ENCODE measurements at regions not wholly inside any gene's neighbourhood (a gene's known extent, or its start where the extent isn't known, plus 50 kb on each side); places are given as distances from the start of the nearest gene placed in this dataset.
"Not testable (repeated sequence)": the region's sequence is repeated elsewhere in the genome, so short reads cannot be mapped to it uniquely, and the experiment has no call there.

DNA sequence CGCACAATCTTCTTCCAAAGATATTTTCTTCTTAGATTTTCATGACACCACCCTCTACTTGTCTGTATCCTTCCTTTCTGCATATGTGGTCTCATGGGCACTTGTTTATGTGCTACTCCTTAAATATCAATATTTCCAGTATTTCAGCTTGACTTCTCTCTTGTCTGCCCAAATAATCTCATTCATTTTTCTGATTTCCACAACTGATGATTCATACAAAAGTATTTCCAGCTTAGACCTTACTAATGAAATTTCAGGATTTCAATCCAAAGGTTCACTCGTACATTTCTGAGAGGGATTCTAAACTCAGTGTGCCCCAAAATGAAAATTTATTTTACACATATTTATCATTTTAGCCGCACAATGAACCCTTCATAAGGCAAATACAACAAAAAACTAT lies 928.9 kb upstream of the C9orf72 start:
- H3K27me3 ChIP-seq: no peaks in the 10 kb centered on the region
- no peak overlapping the region for H3K4me3 ChIP-seq
- H3K36me3 ChIP-seq: no peaks in the 10 kb centered on the region
- peaks cover 0 to 8% (median 3%) of the 10 kb centered on the region in 11 experiments; a peak in 6 of 22 replicates for H3K9me3 ChIP-seq (replicated peaks in 1 of 11)
- TF ChIP-seq Cebpa-rat (IDR thresholded peaks at IDR 0.05): no peak
- no peaks in the 10 kb centered on the region for H4K20me1 ChIP-seq
- H3K4me1 ChIP-seq: no peaks in the 10 kb centered on the region
- H3K27ac ChIP-seq: no peak overlapping the region
- H3K4me2 ChIP-seq: no peak overlapping the region
- no peak overlapping the region for H3K9ac ChIP-seq

DNA sequence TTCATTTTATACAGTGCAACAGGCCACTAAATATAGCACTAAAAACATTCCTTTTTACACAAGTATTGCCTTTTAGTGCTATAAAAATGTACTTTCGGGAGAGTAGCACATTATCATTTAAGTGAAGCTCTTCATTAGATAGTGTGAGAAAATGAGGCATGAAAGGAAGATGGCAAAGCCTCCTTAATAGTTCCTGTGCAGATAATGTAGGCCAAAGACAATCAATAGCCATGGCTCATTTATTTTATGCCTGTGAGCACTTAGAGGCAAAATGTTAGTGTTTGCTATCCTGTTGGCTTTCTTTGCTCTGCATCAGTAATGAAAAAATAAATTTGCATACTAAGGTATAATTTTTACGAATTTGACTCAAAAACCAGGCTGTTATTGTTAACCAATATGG lies 929.5 kb upstream of the C9orf72 start:
- H3K36me3 ChIP-seq: no peaks in the 10 kb centered on the region

GRCh38 chr9:28503573-28503972 lies 930.3 kb upstream of the C9orf72 start:
- no peak overlapping the region for H3K27ac ChIP-seq
- H3K4me3 ChIP-seq: no peak overlapping the region
- H3K4me2 ChIP-seq: no peak overlapping the region
- no peak overlapping the region for H3K9ac ChIP-seq
- no peak for TF ChIP-seq Cebpa-rat (IDR thresholded peaks at IDR 0.05)
- H4K20me1 ChIP-seq: no peaks in the 10 kb centered on the region
- H3K36me3 ChIP-seq: no peaks in the 10 kb centered on the region
- H3K4me1 ChIP-seq: no peaks in the 10 kb centered on the region
- H3K27me3 ChIP-seq: no peaks in the 10 kb centered on the region
- H3K9me3 ChIP-seq (replicated peaks in 1 of 11): no peaks in the 10 kb centered on the region

More for the DNA sequence above, 929.5 kb upstream of the C9orf72 start:
- no peak overlapping the region for H3K4me2 ChIP-seq
- no peak overlapping the region for H3K9ac ChIP-seq
- no peaks in the 10 kb centered on the region for H4K20me1 ChIP-seq
- no peaks in the 10 kb centered on the region for H3K4me1 ChIP-seq
- H3K9me3 ChIP-seq (replicated peaks in 1 of 11): peaks cover 0 to 8% (median 3%) of the 10 kb centered on the region in 11 experiments; a peak in 6 of 22 replicates
- TF ChIP-seq Cebpa-rat (IDR thresholded peaks at IDR 0.05): no peak
- no peak overlapping the region for H3K4me3 ChIP-seq
- no peak overlapping the region for H3K27ac ChIP-seq
- no peaks in the 10 kb centered on the region for H3K27me3 ChIP-seq

GRCh38 chr9:28518439-28518838 lies 945.2 kb upstream of the C9orf72 start:
- TF ChIP-seq Cebpa-rat (IDR thresholded peaks at IDR 0.05): no peak
- Histone ChIP-seq H3K4me1 (no peaks in the 10 kb centered on the region), H3K27me3 (no peaks in the 10 kb centered on the region), H3K36me3 (no peaks in the 10 kb centered on the region), H4K20me1 (no peaks in the 10 kb centered on the region), H3K27ac (no peak overlapping the region), H3K9me3 (replicated peaks in 1 of 11) (peaks cover 0 to 6% (median 0%) of the 10 kb centered on the region in 11 experiments; a peak in 2 of 22 replicates), H3K4me3 (no peak overlapping the region), H3K9ac (no peak overlapping the region), H3K4me2 (no peak overlapping the region)

DNA sequence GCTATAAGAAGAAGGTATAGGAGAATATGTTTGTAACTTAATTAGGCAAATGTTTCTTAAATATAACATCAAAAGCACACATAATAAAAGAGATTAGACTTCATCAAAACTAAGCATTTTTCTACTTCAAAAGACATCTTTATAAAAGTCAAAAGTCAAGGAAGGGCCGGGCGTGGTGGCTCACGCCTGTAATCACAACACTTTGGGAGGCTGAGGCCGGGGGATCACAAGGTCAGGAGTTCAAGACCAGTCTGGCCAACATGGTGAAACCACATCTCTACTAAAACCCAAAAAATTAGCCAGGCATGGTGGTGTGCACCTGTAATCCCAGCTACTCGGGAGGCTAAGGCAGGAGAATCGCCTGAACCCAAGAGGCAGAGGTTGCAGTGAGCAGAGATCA lies 951.0 kb upstream of the C9orf72 start:
- not testable (repeated sequence) for H3K4me3 ChIP-seq; H3K36me3 ChIP-seq; H3K27me3 ChIP-seq; H3K4me2 ChIP-seq; H3K9ac ChIP-seq; H3K9me3 ChIP-seq (replicated peaks in 1 of 11); H3K27ac ChIP-seq; H4K20me1 ChIP-seq; H3K4me1 ChIP-seq

DNA sequence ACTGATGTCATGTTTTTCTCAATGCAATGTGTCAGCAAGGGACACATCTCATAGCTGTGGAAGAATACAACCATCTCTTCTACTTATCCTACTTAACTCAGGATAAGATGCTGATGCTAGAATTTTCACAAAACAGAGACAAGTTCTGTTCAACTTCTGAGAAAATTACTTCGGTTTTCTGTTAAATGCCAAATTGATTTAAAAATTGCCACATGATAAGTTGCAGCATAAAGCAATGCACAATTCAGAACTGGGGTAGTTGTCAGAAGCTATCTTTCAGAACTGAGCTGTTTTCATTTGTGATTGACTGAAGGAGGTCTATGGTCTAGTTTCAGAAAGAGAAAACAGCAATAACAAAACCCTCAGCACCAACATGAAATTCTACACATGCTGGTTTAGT lies 954.8 kb upstream of the C9orf72 start:
- Histone ChIP-seq H3K4me2 (no peak overlapping the region), H3K4me1 (no peaks in the 10 kb centered on the region), H3K27me3 (no peaks in the 10 kb centered on the region), H3K4me3 (no peak overlapping the region), H3K27ac (no peak overlapping the region), H3K36me3 (no peaks in the 10 kb centered on the region), H4K20me1 (no peaks in the 10 kb centered on the region), H3K9me3 (replicated peaks in 1 of 11) (no peaks in the 10 kb centered on the region), H3K9ac (no peak overlapping the region)
- no peak for TF ChIP-seq Cebpa-rat (IDR thresholded peaks at IDR 0.05)

- Histone ChIP-seq H3K36me3 (no peaks in the 10 kb centered on the region), H3K4me2 (no peak overlapping the region), H4K20me1 (no peaks in the 10 kb centered on the region), H3K9ac (no peak overlapping the region), H3K4me3 (no peak overlapping the region), H3K9me3 (replicated peaks in 1 of 11) (no peaks in the 10 kb centered on the region), H3K4me1 (no peaks in the 10 kb centered on the region), H3K27me3 (no peaks in the 10 kb centered on the region), H3K27ac (no peak overlapping the region)
- TF ChIP-seq Cebpa-rat (IDR thresholded peaks at IDR 0.05): no peak
Observed at GRCh38 chr9:28538132-28538531, 964.9 kb upstream of the C9orf72 start.

DNA sequence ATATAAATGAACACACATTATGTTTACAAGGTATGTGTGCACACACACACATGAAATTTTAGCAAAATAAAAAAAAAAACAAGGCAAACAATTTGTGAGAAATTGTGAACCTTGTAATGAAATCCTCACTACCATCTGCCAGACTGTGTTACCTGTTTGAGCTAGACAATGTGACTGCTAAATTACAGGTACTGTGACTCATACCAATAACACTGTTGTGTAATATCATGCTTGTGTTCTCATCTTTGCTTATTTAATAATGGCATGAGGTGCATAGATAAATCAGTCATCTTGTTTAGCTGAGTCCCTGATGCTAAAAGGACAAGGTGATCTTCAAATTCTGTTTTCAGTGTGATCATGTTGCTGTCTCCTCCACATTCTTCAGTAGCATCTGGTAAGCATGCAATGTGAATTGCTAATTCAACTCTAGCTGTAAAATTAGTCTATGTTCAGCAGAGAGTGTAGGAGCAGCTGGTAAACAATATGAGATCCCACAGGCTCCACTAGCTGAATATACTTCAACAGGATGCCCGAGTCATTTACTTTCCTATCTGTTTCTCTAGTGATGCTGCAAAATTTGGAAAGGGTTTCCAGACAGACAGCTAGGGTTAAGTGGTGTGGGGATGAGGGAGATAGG lies 966.3 kb upstream of the C9orf72 start:
- no peak overlapping the region for H3K4me2 ChIP-seq
- H3K4me1 ChIP-seq: no peaks in the 10 kb centered on the region
- H3K27ac ChIP-seq: no peak overlapping the region
- no peak for TF ChIP-seq Cebpa-rat (IDR thresholded peaks at IDR 0.05)
- H4K20me1 ChIP-seq: no peaks in the 10 kb centered on the region
- no peaks in the 10 kb centered on the region for H3K27me3 ChIP-seq
- H3K36me3 ChIP-seq: no peaks in the 10 kb centered on the region
- H3K9ac ChIP-seq: no peak overlapping the region
- no peaks in the 10 kb centered on the region for H3K9me3 ChIP-seq (replicated peaks in 1 of 11)
- H3K4me3 ChIP-seq: no peak overlapping the region

- Histone ChIP-seq H3K27ac (no peak overlapping the region), H3K9ac (no peak overlapping the region), H4K20me1 (no peaks in the 10 kb centered on the region), H3K4me2 (no peak overlapping the region), H3K4me3 (no peak overlapping the region), H3K27me3 (no peaks in the 10 kb centered on the region), H3K9me3 (replicated peaks in 1 of 11) (no peaks in the 10 kb centered on the region), H3K36me3 (no peaks in the 10 kb centered on the region), H3K4me1 (no peaks in the 10 kb centered on the region)
- no peak for TF ChIP-seq Cebpa-rat (IDR thresholded peaks at IDR 0.05)
Observed at GRCh38 chr9:28542928-28543327, 969.6 kb upstream of the C9orf72 start.

- no peak overlapping the region for H3K4me2 ChIP-seq
- H4K20me1 ChIP-seq: no peaks in the 10 kb centered on the region
- H3K9ac ChIP-seq: no peak overlapping the region
- H3K27me3 ChIP-seq: no peaks in the 10 kb centered on the region
- no peak for TF ChIP-seq Cebpa-rat (IDR thresholded peaks at IDR 0.05)
- no peaks in the 10 kb centered on the region for H3K4me1 ChIP-seq
- H3K36me3 ChIP-seq: no peaks in the 10 kb centered on the region
- no peaks in the 10 kb centered on the region for H3K9me3 ChIP-seq (replicated peaks in 1 of 11)
- H3K27ac ChIP-seq: no peak overlapping the region
- H3K4me3 ChIP-seq: no peak overlapping the region
Observed at GRCh38 chr9:28547527-28547926, 974.2 kb upstream of the C9orf72 start.
